ENCODE measurements at regions not wholly inside any gene's neighbourhood (a gene's known extent, or its start where the extent isn't known, plus 50 kb on each side); places are given as distances from the start of the nearest gene placed in this dataset.

- H3K4me3 ChIP-seq (ENCODE audit: low read depth, low read length) = no peak overlapping the region
- TF ChIP-seq CTCF (conservative IDR thresholded peaks at IDR 0.05; ENCODE audit: low read depth, low read length) = no peak
- no peak for DNase-seq (ENCODE audit: low read depth)
These were observed 63.9 kb upstream of the GRIK3 start for GRCh38 chr1:37098237-37098636.

- TF ChIP-seq CTCF (conservative IDR thresholded peaks at IDR 0.05; ENCODE audit: low read depth, low read length) = no peak
- no peak for DNase-seq (ENCODE audit: low read depth)
- H3K4me3 ChIP-seq (ENCODE audit: low read depth, low read length) = no peak overlapping the region
These were observed 66.0 kb upstream of the GRIK3 start for GRCh38 chr1:37100310-37100709.

- no peak for DNase-seq (ENCODE audit: low read depth)
- no peak for TF ChIP-seq CTCF (conservative IDR thresholded peaks at IDR 0.05; ENCODE audit: low read depth, low read length)
- no peak overlapping the region for H3K4me3 ChIP-seq (ENCODE audit: low read depth, low read length)
These were observed 68.5 kb upstream of the GRIK3 start for GRCh38 chr1:37102656-37103382.

GRCh38 chr1:37105911-37106310 is 71.6 kb upstream of the GRIK3 start:
- no peak overlapping the region for H3K4me3 ChIP-seq (ENCODE audit: low read depth, low read length)
- no peak for TF ChIP-seq CTCF (conservative IDR thresholded peaks at IDR 0.05; ENCODE audit: low read depth, low read length)
- no peak for DNase-seq (ENCODE audit: low read depth)

GRCh38 chr1:37107153-37107907 is 73.0 kb upstream of the GRIK3 start:
- DNase-seq (ENCODE audit: low read depth) = no peak
- H3K4me3 ChIP-seq (ENCODE audit: low read depth, low read length) = no peak overlapping the region
- TF ChIP-seq CTCF (conservative IDR thresholded peaks at IDR 0.05; ENCODE audit: low read depth, low read length) = no peak

- DNase-seq (ENCODE audit: low read depth) = no peak
- H3K4me3 ChIP-seq (ENCODE audit: low read depth, low read length) = no peak overlapping the region
- TF ChIP-seq CTCF (conservative IDR thresholded peaks at IDR 0.05; ENCODE audit: low read depth, low read length) = no peak
These were observed 74.4 kb upstream of the GRIK3 start for GRCh38 chr1:37108596-37109188.
